Panc1 (cell line): ENCODE measurements at regions not wholly inside any gene's neighbourhood (a gene's known extent, or its start where the extent isn't known, plus 50 kb on each side); places are given as distances from the start of the nearest gene placed in this dataset.

Experiments
- ATAC-seq: fragments of 200-7000 bp; cut with Tn5 transposase; 2 replicates; pipeline ENCODE4 v1.9.1; 2020; ENCODE audit warnings: mild to moderate bottlenecking, moderate library complexity
- BruUV-seq: library from RNA; stranded (reverse); fragments of 400-500 nt; replicated peaks from 2 replicates; lab custom pipeline; 2021; lab: Mats Ljungman, UMichigan
- CTCF ChIA-PET: fragments of 300-600 bp; sonication (Branson Sonifier 250); formaldehyde crosslinking; loops from one replicate; lab custom pipeline; 2022; ENCODE audit warnings: antibody characterized with exemption; lab: Charles Lee
- POLR2A ChIA-PET: fragments of 300-600 bp; sonication (Branson Sonifier 250); formaldehyde crosslinking; loops from one replicate; lab custom pipeline; 2022; ENCODE audit warnings: antibody characterized with exemption; lab: Charles Lee
- DNase-seq: peaks from one replicate; pipeline ENCODE4 v3.0.0-alpha.2; 2010; ENCODE audit warnings: low read depth, low spot score
- H3K27ac ChIP-seq: 2 replicates; pipeline ENCODE4 v1.5.1; 2011; ENCODE audit warnings: mild to moderate bottlenecking, low read length, inconsistent platforms
- H3K27me3 ChIP-seq: fragments of 200-500 bp; sonication (Bioruptor generic); 2 replicates; pipeline ENCODE4 v1.6.0; 2014; ENCODE audit warnings: low read length, inconsistent platforms; ENCODE audit not compliant: control insufficient read depth, insufficient read depth
- H3K36me3 ChIP-seq: fragments of 200-500 bp; sonication (Bioruptor generic); 2 replicates; pipeline ENCODE4 v1.5.1; 2014; ENCODE audit warnings: inconsistent platforms, mild to moderate bottlenecking, low read length, moderate library complexity; ENCODE audit not compliant: control insufficient read depth, insufficient read depth
- H3K4me1 ChIP-seq: 2 replicates; pipeline ENCODE4 v1.5.1; 2011; ENCODE audit warnings: inconsistent platforms, mild to moderate bottlenecking, low read length, moderate library complexity; ENCODE audit not compliant: control insufficient read depth, insufficient read depth
- H3K4me3 ChIP-seq, 2 experiments: 2 replicates each; pipeline ENCODE4 v1.5.1; 2011 to 2012; ENCODE audit warnings: low read depth in 2 of 2, low read length in 2 of 2, mild to moderate bottlenecking in 2 of 2, inconsistent platforms in 1 of 2, moderate library complexity in 1 of 2
- H3K9me3 ChIP-seq: fragments of 200-500 bp; sonication (Bioruptor generic); 2 replicates; pipeline ENCODE4 v1.5.1; 2014; ENCODE audit warnings: low read depth, mild to moderate bottlenecking, inconsistent platforms, low read length, moderate library complexity; ENCODE audit not compliant: control insufficient read depth, insufficient read depth
- CTCF ChIP-seq: fragments of 450-650 bp; IDR thresholded peaks from 2 replicates; pipeline ENCODE4 v1.5.1; 2017; ENCODE audit warnings: mild to moderate bottlenecking
- POLR2AphosphoS5 ChIP-seq: IDR thresholded peaks from 2 replicates; pipeline ENCODE4 v1.6.1; 2012; ENCODE audit warnings: mild to moderate bottlenecking, low read depth, low read length, moderate library complexity
- REST ChIP-seq, 2 experiments: IDR thresholded peaks; 2 replicates each; pipeline ENCODE4 v1.6.1; 2011 to 2012; ENCODE audit warnings: low read depth in 2 of 2, control low read depth in 1 of 2, low read length in 1 of 2, mild to moderate bottlenecking in 1 of 2, moderate library complexity in 1 of 2; ENCODE audit not compliant: insufficient read depth in 1 of 2
- SIN3A ChIP-seq: IDR thresholded peaks from 2 replicates; pipeline ENCODE4 v1.6.1; 2012; ENCODE audit warnings: low read depth, mild to moderate bottlenecking, low read length, moderate library complexity, borderline replicate concordance; ENCODE audit not compliant: insufficient read depth
- TCF7L2 ChIP-seq: IDR thresholded peaks from 2 replicates; pipeline ENCODE4 v1.6.1; 2011; ENCODE audit warnings: mild to moderate bottlenecking, low read depth, low read length, inconsistent platforms
- in situ Hi-C: cut with HindIII; loops from 2 replicates; pipeline ENCODE4 v1.10.0; 2016; ENCODE audit warnings: low sequenced_read_pairs, low pct_unique_long_range_greater_than_20kb
- intact Hi-C: fragments of 100-400 bp; cut with micrococcal nuclease; formaldehyde crosslinking; loops from one replicate; pipeline ENCODE4 v1.10.0; 2022; ENCODE audit not compliant: unreplicated experiment

- DNase-seq, result no peak
- no peaks in the 10 kb centered on the region for H3K27me3 ChIP-seq
- ChIA-PET POLR2A (no interaction called here), CTCF (no interaction called here)
- H3K9me3 ChIP-seq, result no peaks in the 10 kb centered on the region
- no peak overlapping the region for H3K27ac ChIP-seq
- TF ChIP-seq CTCF (no peak), POLR2AphosphoS5 (no peak), SIN3A (no peak), TCF7L2 (no peak), REST (IDR thresholded peaks at IDR 0.05; ENCODE audit: insufficient read depth in 1 of 2, low read depth in 2 of 2, low read length in 1 of 2) (no peak)
- ATAC-seq, result no peak
- intact Hi-C loops, result no loop called here
- no peaks in the 10 kb centered on the region for H3K4me1 ChIP-seq
- H3K4me3 ChIP-seq, result no peak overlapping the region
- in situ Hi-C loops, result no loop called here
- no TSS peak for BruUV-seq
- no peaks in the 10 kb centered on the region for H3K36me3 ChIP-seq
These were observed 98.3 kb upstream of the NWD2 start for GRCh38 chr4:37146260-37146659.

GRCh38 chr4:37157476-37158167, 86.9 kb upstream of the NWD2 start:
- CTCF ChIA-PET, result no interaction called here

More at GRCh38 chr4:37157476-37158167, 86.9 kb upstream of the NWD2 start:
- Histone ChIP-seq H3K4me3 (no peak overlapping the region), H3K9me3 (no peaks in the 10 kb centered on the region), H3K4me1 (no peaks in the 10 kb centered on the region), H3K27me3 (no peaks in the 10 kb centered on the region), H3K36me3 (no peaks in the 10 kb centered on the region), H3K27ac (no peak overlapping the region)
- intact Hi-C loops, result no loop called here
- no peak for ATAC-seq
- POLR2A ChIA-PET, result no interaction called here
- no TSS peak for BruUV-seq
- TF ChIP-seq POLR2AphosphoS5 (no peak), CTCF (no peak), SIN3A (no peak), TCF7L2 (no peak), REST (IDR thresholded peaks at IDR 0.05; ENCODE audit: insufficient read depth in 1 of 2, low read depth in 2 of 2, low read length in 1 of 2) (no peak)
- DNase-seq, result no peak
- in situ Hi-C loops, result no loop called here
